ENCODE measurements at regions not wholly inside any gene's neighbourhood (a gene's known extent, or its start where the extent isn't known, plus 50 kb on each side); places are given as distances from the start of the nearest gene placed in this dataset.

- WGBS = 81% methylated on average over 4 of the region's 4 CpGs
Observed at GRCh38 chr7:81618396-81619014, 151.3 kb downstream of the HGF start.

GRCh38 chr7:81616951-81617350 is 152.9 kb downstream of the HGF start:
- H3K36me3 ChIP-seq = no peaks in the 10 kb centered on the region
- no peaks in the 10 kb centered on the region for H3K9me3 ChIP-seq
- 77% methylated on average over 3 of the region's 3 CpGs for WGBS
- no peak overlapping the region for H3K4me3 ChIP-seq
- H3K4me1 ChIP-seq = no peaks in the 10 kb centered on the region
- no peak overlapping the region for H3K27ac ChIP-seq
- TF ChIP-seq POLR2AphosphoS5 (IDR thresholded peaks at IDR 0.05) (no peak), CTCF (IDR thresholded peaks at IDR 0.05) (no peak), EP300 (IDR thresholded peaks at IDR 0.05) (no peak), POLR2A (IDR thresholded peaks at IDR 0.05) (no peak)
- H3K27me3 ChIP-seq = no peaks in the 10 kb centered on the region
- DNase-seq (ENCODE audit: low spot score in 2 of 2) = no peak

More at GRCh38 chr7:81618396-81619014, 151.3 kb downstream of the HGF start:
- no peaks in the 10 kb centered on the region for H3K36me3 ChIP-seq
- TF ChIP-seq EP300 (IDR thresholded peaks at IDR 0.05) = no peak
- TF ChIP-seq POLR2AphosphoS5 (IDR thresholded peaks at IDR 0.05) = no peak
- no peak for TF ChIP-seq CTCF (IDR thresholded peaks at IDR 0.05)
- TF ChIP-seq POLR2A (IDR thresholded peaks at IDR 0.05) = no peak
- no peak for DNase-seq (ENCODE audit: low spot score in 2 of 2)
- no peak overlapping the region for H3K27ac ChIP-seq
- no peaks in the 10 kb centered on the region for H3K4me1 ChIP-seq
- no peaks in the 10 kb centered on the region for H3K27me3 ChIP-seq
- no peaks in the 10 kb centered on the region for H3K9me3 ChIP-seq
- H3K4me3 ChIP-seq = no peak overlapping the region

- Histone ChIP-seq H3K27me3 (no peaks in the 10 kb centered on the region), H3K9me3 (no peaks in the 10 kb centered on the region), H3K4me3 (no peak overlapping the region), H3K36me3 (no peaks in the 10 kb centered on the region), H3K4me1 (no peaks in the 10 kb centered on the region), H3K27ac (no peak overlapping the region)
- no peak for DNase-seq (ENCODE audit: low spot score in 2 of 2)
- WGBS = 76% methylated on average over 1 of the region's 1 CpG
- TF ChIP-seq CTCF (IDR thresholded peaks at IDR 0.05) (no peak), EP300 (IDR thresholded peaks at IDR 0.05) (no peak), POLR2AphosphoS5 (IDR thresholded peaks at IDR 0.05) (no peak), POLR2A (IDR thresholded peaks at IDR 0.05) (no peak)
Observed at GRCh38 chr7:81611805-81612204, 158.0 kb downstream of the HGF start.

- Histone ChIP-seq H3K9me3 (no peaks in the 10 kb centered on the region), H3K36me3 (no peaks in the 10 kb centered on the region), H3K4me3 (no peak overlapping the region), H3K27me3 (no peaks in the 10 kb centered on the region), H3K27ac (no peak overlapping the region), H3K4me1 (no peaks in the 10 kb centered on the region)
- WGBS = 84% methylated on average over 27 of the region's 27 CpGs
- no peak for DNase-seq (ENCODE audit: low spot score in 2 of 2)
- no peak for TF ChIP-seq POLR2A (IDR thresholded peaks at IDR 0.05)
- no peak for TF ChIP-seq POLR2AphosphoS5 (IDR thresholded peaks at IDR 0.05)
- no peak for TF ChIP-seq EP300 (IDR thresholded peaks at IDR 0.05)
- TF ChIP-seq CTCF (IDR thresholded peaks at IDR 0.05) = no peak
Observed at GRCh38 chr7:81611040-81611439, 158.8 kb downstream of the HGF start.

GRCh38 chr7:81608748-81609382 is 161.0 kb downstream of the HGF start:
- Histone ChIP-seq H3K4me1 (no peaks in the 10 kb centered on the region), H3K4me3 (no peak overlapping the region), H3K27me3 (no peaks in the 10 kb centered on the region), H3K9me3 (no peaks in the 10 kb centered on the region), H3K36me3 (no peaks in the 10 kb centered on the region), H3K27ac (no peak overlapping the region)
- WGBS = 87% methylated on average over 6 of the region's 6 CpGs
- DNase-seq (ENCODE audit: low spot score in 2 of 2) = no peak
- TF ChIP-seq CTCF (IDR thresholded peaks at IDR 0.05) (no peak), POLR2A (IDR thresholded peaks at IDR 0.05) (no peak), POLR2AphosphoS5 (IDR thresholded peaks at IDR 0.05) (no peak), EP300 (IDR thresholded peaks at IDR 0.05) (no peak)

Measured in suprapubic skin (tissue), 4 donors.